CD4-positive, alpha-beta T cell (primary cell): ENCODE measurements at regions not wholly inside any gene's neighbourhood (a gene's known extent, or its start where the extent isn't known, plus 50 kb on each side); places are given as distances from the start of the nearest gene placed in this dataset.

Experiments
- ATAC-seq: fragments of 200-7000 bp; cut with Tn5 transposase; one replicate; pipeline ENCODE4 v1.10.0; 2022; ENCODE audit warnings: mild to moderate bottlenecking; ENCODE audit not compliant: poor library complexity
- CTCF ChIA-PET: fragments of 350-600 bp; sonication (Branson Sonifier 250); formaldehyde crosslinking; loops from one replicate; lab custom pipeline; 2021; ENCODE audit warnings: antibody characterized with exemption, inconsistent platforms; lab: Charles Lee
- POLR2A ChIA-PET: fragments of 350-600 bp; sonication (Branson Sonifier 250); formaldehyde crosslinking; loops from one replicate; lab custom pipeline; 2021; ENCODE audit warnings: antibody characterized with exemption, inconsistent platforms; lab: Charles Lee
- DNase-seq, 14 experiments: peaks; one replicate each; pipeline ENCODE4 v3.0.0-alpha.2; 2013 to 2020; ENCODE audit warnings: mixed read lengths in 2 of 14
- H3K27ac ChIP-seq, 2 donors: one replicate each; pipeline versions ENCODE4 v1.5.1 to v1.7.0; 2013; ENCODE audit warnings: low read length in 2 of 2, low read depth in 1 of 2, mild to moderate bottlenecking in 1 of 2
- H3K27me3 ChIP-seq, 2 experiments: 1 replicate in 1 of 2; 2 replicates in 1 of 2; pipeline versions ENCODE4 v1.6.1 to v1.7.0; 2013; ENCODE audit warnings: low read length in 2 of 2, control low read depth in 1 of 2, mild to moderate bottlenecking in 1 of 2, moderate library complexity in 1 of 2; ENCODE audit not compliant: insufficient read depth in 2 of 2, control insufficient read depth in 1 of 2
- H3K36me3 ChIP-seq: one replicate; pipeline ENCODE4 v1.6.1; 2013; ENCODE audit warnings: low read length, control low read depth; ENCODE audit not compliant: insufficient read depth
- H3K4me1 ChIP-seq: one replicate; pipeline ENCODE4 v1.6.1; 2013; ENCODE audit warnings: low read length, control low read depth; ENCODE audit not compliant: insufficient read depth
- H3K4me3 ChIP-seq: one replicate; pipeline ENCODE4 v1.5.1; 2013; ENCODE audit warnings: mild to moderate bottlenecking, low read length, moderate library complexity
- H3K9me3 ChIP-seq, 2 experiments: 1 replicate in 1 of 2; 2 replicates in 1 of 2; pipeline versions ENCODE4 v1.6.1 to v1.7.0; 2013; ENCODE audit warnings: low read length in 2 of 2, mild to moderate bottlenecking in 2 of 2, control low read depth in 1 of 2, moderate library complexity in 1 of 2; ENCODE audit not compliant: control insufficient read depth in 1 of 2, insufficient read depth in 1 of 2
- H3K27ac Mint-ChIP-seq: one replicate; pipeline ENCODE4 v1.8.0; 2020; ENCODE audit warnings: mixed read lengths
- H3K27me3 Mint-ChIP-seq: one replicate; pipeline ENCODE4 v1.8.0; 2021; ENCODE audit warnings: mixed read lengths
- H3K36me3 Mint-ChIP-seq: one replicate; pipeline ENCODE4 v1.8.0; 2021; ENCODE audit warnings: low read depth, mixed read lengths
- H3K4me1 Mint-ChIP-seq: one replicate; pipeline ENCODE4 v1.8.0; 2021; ENCODE audit warnings: low read depth, mixed read lengths
- H3K4me3 Mint-ChIP-seq: one replicate; pipeline ENCODE4 v1.8.0; 2020; ENCODE audit warnings: mild to moderate bottlenecking, mixed read lengths
- H3K9me3 Mint-ChIP-seq: one replicate; pipeline ENCODE4 v1.8.0; 2020; ENCODE audit warnings: mixed read lengths
- intact Hi-C, 2 experiments: fragments of 100-400 bp; cut with DNase I in 1 of 2; cut with micrococcal nuclease in 1 of 2; formaldehyde crosslinking; loops; one replicate each; pipeline versions ENCODE4 v1.15.1 to v1.9.0; 2023 to 2025; cut with DNase I, micrococcal nuclease
- TF ChIP-seq, protein P1 (sequence below): fragments of 200-600 bp; IDR thresholded peaks from one replicate; pipeline ENCODE4 v1.8.0; 2022; ENCODE audit warnings: antibody characterized with exemption, mild to moderate bottlenecking

GRCh38 chr9:17907779-17908508 lies 329.1 kb downstream of the SH3GL2 start:
- peaks cover 2% of the 10 kb centered on the region for H3K9me3 Mint-ChIP-seq
- H3K27ac Mint-ChIP-seq: no peak overlapping the region
- ChIA-PET POLR2A (no interaction called here), CTCF (no interaction called here)
- Histone ChIP-seq H3K9me3 (peaks cover 0 to 25% of the 10 kb centered on the region in 2 experiments), H3K27ac (no peak overlapping the region), H3K4me1 (no peaks in the 10 kb centered on the region), H3K27me3 (peaks cover 10 to 19% of the 10 kb centered on the region in 2 experiments), H3K4me3 (no peak overlapping the region), H3K36me3 (no peaks in the 10 kb centered on the region)
- ATAC-seq (no peak), DNase-seq (no peak)
- intact Hi-C loops: no loop called here
- no peaks in the 10 kb centered on the region for H3K4me1 Mint-ChIP-seq
- peaks cover 25% of the 10 kb centered on the region for H3K27me3 Mint-ChIP-seq
- H3K36me3 Mint-ChIP-seq: no peaks in the 10 kb centered on the region
- no peak overlapping the region for H3K4me3 Mint-ChIP-seq
- TF ChIP-seq, protein P1, sequence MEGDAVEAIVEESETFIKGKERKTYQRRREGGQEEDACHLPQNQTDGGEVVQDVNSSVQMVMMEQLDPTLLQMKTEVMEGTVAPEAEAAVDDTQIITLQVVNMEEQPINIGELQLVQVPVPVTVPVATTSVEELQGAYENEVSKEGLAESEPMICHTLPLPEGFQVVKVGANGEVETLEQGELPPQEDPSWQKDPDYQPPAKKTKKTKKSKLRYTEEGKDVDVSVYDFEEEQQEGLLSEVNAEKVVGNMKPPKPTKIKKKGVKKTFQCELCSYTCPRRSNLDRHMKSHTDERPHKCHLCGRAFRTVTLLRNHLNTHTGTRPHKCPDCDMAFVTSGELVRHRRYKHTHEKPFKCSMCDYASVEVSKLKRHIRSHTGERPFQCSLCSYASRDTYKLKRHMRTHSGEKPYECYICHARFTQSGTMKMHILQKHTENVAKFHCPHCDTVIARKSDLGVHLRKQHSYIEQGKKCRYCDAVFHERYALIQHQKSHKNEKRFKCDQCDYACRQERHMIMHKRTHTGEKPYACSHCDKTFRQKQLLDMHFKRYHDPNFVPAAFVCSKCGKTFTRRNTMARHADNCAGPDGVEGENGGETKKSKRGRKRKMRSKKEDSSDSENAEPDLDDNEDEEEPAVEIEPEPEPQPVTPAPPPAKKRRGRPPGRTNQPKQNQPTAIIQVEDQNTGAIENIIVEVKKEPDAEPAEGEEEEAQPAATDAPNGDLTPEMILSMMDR: no peak

GRCh38 chr9:17926246-17926645 lies 347.4 kb downstream of the SH3GL2 start:
- intact Hi-C loops: no loop called here
- no peak overlapping the region for H3K4me3 ChIP-seq
- no peaks in the 10 kb centered on the region for H3K4me1 Mint-ChIP-seq
- peaks cover 14% of the 10 kb centered on the region for H3K9me3 Mint-ChIP-seq
- H3K4me3 Mint-ChIP-seq: no peak overlapping the region
- no peak overlapping the region for H3K27ac Mint-ChIP-seq
- POLR2A ChIA-PET: no interaction called here
- no peak for DNase-seq
- H3K36me3 ChIP-seq: no peaks in the 10 kb centered on the region
- H3K36me3 Mint-ChIP-seq: no peaks in the 10 kb centered on the region
- ATAC-seq: no peak
- H3K27me3 ChIP-seq: no peaks in the 10 kb centered on the region
- no peaks in the 10 kb centered on the region for H3K4me1 ChIP-seq
- CTCF ChIA-PET: no interaction called here
- H3K9me3 ChIP-seq: peaks cover 0 to 3% of the 10 kb centered on the region in 2 experiments
- TF ChIP-seq, protein P1: no peak
- H3K27me3 Mint-ChIP-seq: no peaks in the 10 kb centered on the region
- H3K27ac ChIP-seq: no peak overlapping the region

- H3K27me3 Mint-ChIP-seq: no peaks in the 10 kb centered on the region
- peaks cover 13% of the 10 kb centered on the region for H3K9me3 Mint-ChIP-seq
- no peak overlapping the region for H3K27ac ChIP-seq
- H3K27me3 ChIP-seq: no peaks in the 10 kb centered on the region
- H3K4me1 Mint-ChIP-seq: no peaks in the 10 kb centered on the region
- no peak overlapping the region for H3K4me3 Mint-ChIP-seq
- ATAC-seq: no peak
- intact Hi-C loops: no loop called here
- ChIA-PET POLR2A (no interaction called here), CTCF (no interaction called here)
- no peak overlapping the region for H3K27ac Mint-ChIP-seq
- H3K9me3 ChIP-seq: peaks cover 0 to 3% of the 10 kb centered on the region in 2 experiments
- DNase-seq: no peak
- H3K4me1 ChIP-seq: no peaks in the 10 kb centered on the region
- H3K36me3 ChIP-seq: no peaks in the 10 kb centered on the region
- no peak overlapping the region for H3K4me3 ChIP-seq
- TF ChIP-seq, protein P1: no peak
- no peaks in the 10 kb centered on the region for H3K36me3 Mint-ChIP-seq
Observed at GRCh38 chr9:17927616-17928015, 348.8 kb downstream of the SH3GL2 start.
